WTC11 (cell line): ENCODE measurements at regions not wholly inside any gene's neighbourhood (a gene's known extent, or its start where the extent isn't known, plus 50 kb on each side); places are given as distances from the start of the nearest gene placed in this dataset.

Source experiments
- ATAC-seq: fragments of 200-7000 bp; cut with Tn5 transposase; 2 replicates; pipeline ENCODE4 v1.10.0; 2021; ENCODE audit warnings: mild to moderate bottlenecking, moderate library complexity
- CTCF ChIA-PET: fragments of 300-600 bp; sonication (Branson Sonifier 250); formaldehyde crosslinking; loops from one replicate; lab custom pipeline; 2021; ENCODE audit warnings: antibody characterized with exemption; lab: Charles Lee
- POLR2A ChIA-PET: fragments of 350-600 bp; sonication (Branson Sonifier 250); formaldehyde crosslinking; loops from one replicate; lab custom pipeline; 2021; ENCODE audit warnings: antibody characterized with exemption; lab: Charles Lee
- DNase-seq: peaks from one replicate; pipeline ENCODE4 v3.0.0; 2021; ENCODE audit warnings: low spot score
- H3K27ac Mint-ChIP-seq: 2 replicates; pipeline ENCODE4 v1.8.0; 2021; ENCODE audit warnings: mixed read lengths
- H3K27me3 Mint-ChIP-seq: 2 replicates; pipeline ENCODE4 v1.8.0; 2021; ENCODE audit warnings: low read depth, mild to moderate bottlenecking, moderate library complexity, mixed read lengths
- H3K36me3 Mint-ChIP-seq: 2 replicates; pipeline ENCODE4 v1.8.0; 2021; ENCODE audit warnings: mixed read lengths
- H3K4me1 Mint-ChIP-seq: 2 replicates; pipeline ENCODE4 v1.8.0; 2022; ENCODE audit warnings: mixed read lengths
- H3K4me3 Mint-ChIP-seq: 2 replicates; pipeline ENCODE4 v1.8.0; 2021; ENCODE audit warnings: mild to moderate bottlenecking, moderate library complexity, mixed read lengths
- H3K9me3 Mint-ChIP-seq: 2 replicates; pipeline ENCODE4 v1.8.0; 2021; ENCODE audit warnings: mixed read lengths
- CREM ChIP-seq: sonication (generic); formaldehyde crosslinking; IDR thresholded peaks from 2 replicates; pipeline ENCODE4 v1.8.1; 2022; ENCODE audit warnings: mild to moderate bottlenecking, missing genetic modification reagents, moderate library complexity
- E2F1 ChIP-seq: sonication (generic); formaldehyde crosslinking; IDR thresholded peaks from 2 replicates; pipeline ENCODE4 v1.8.0; 2022; ENCODE audit warnings: mild to moderate bottlenecking, missing genetic modification reagents
- ERG ChIP-seq: fragments of 250-450 bp; sonication (Bioruptor Pico); IDR thresholded peaks from 2 replicates; pipeline ENCODE4 v1.8.0; 2021; ENCODE audit warnings: mild to moderate bottlenecking
- FOXP1 ChIP-seq: sonication (generic); formaldehyde crosslinking; IDR thresholded peaks from 2 replicates; pipeline ENCODE4 v1.8.0; 2022; ENCODE audit warnings: missing genetic modification reagents, mild to moderate bottlenecking, moderate library complexity, borderline replicate concordance
- FOXP4 ChIP-seq: sonication (generic); formaldehyde crosslinking; IDR thresholded peaks from 2 replicates; pipeline ENCODE4 v1.8.0; 2022; ENCODE audit warnings: mild to moderate bottlenecking, missing genetic modification reagents
- IRF1 ChIP-seq: sonication (generic); formaldehyde crosslinking; IDR thresholded peaks from 2 replicates; pipeline ENCODE4 v1.8.0; 2023; ENCODE audit warnings: missing genetic modification reagents
- JAZF1 ChIP-seq: fragments of 250-450 bp; sonication (Bioruptor Pico); IDR thresholded peaks from 2 replicates; pipeline ENCODE4 v1.9.0; 2021; ENCODE audit warnings: moderate library complexity, mild to moderate bottlenecking, inconsistent platforms
- NFATC4 ChIP-seq: fragments of 250-450 bp; sonication (Bioruptor Pico); IDR thresholded peaks from 2 replicates; pipeline ENCODE4 v1.9.0; 2021; ENCODE audit warnings: mild to moderate bottlenecking
- NFE2L1 ChIP-seq: sonication (generic); formaldehyde crosslinking; IDR thresholded peaks from 2 replicates; pipeline ENCODE4 v1.8.1; 2023; ENCODE audit warnings: missing genetic modification reagents
- NFYB ChIP-seq: sonication (generic); formaldehyde crosslinking; conservative IDR thresholded peaks from 2 replicates; pipeline ENCODE4 v1.8.0; 2022; ENCODE audit warnings: low read depth, missing genetic modification reagents
- NR1H2 ChIP-seq: sonication (generic); formaldehyde crosslinking; IDR thresholded peaks from 2 replicates; pipeline ENCODE4 v1.9.0; 2021; ENCODE audit warnings: mild to moderate bottlenecking, moderate library complexity, missing genetic modification reagents
- NR3C1 ChIP-seq: sonication (generic); formaldehyde crosslinking; conservative IDR thresholded peaks from 2 replicates; pipeline ENCODE4 v1.8.1; 2023; ENCODE audit warnings: low read depth, mild to moderate bottlenecking, missing genetic modification reagents
- OVOL2 ChIP-seq: fragments of 250-450 bp; sonication (Bioruptor Pico); IDR thresholded peaks from 2 replicates; pipeline ENCODE4 v1.9.0; 2021; ENCODE audit warnings: mild to moderate bottlenecking, borderline replicate concordance
- PREB ChIP-seq: sonication (generic); formaldehyde crosslinking; IDR thresholded peaks from 2 replicates; pipeline ENCODE4 v1.8.1; 2022; ENCODE audit warnings: mild to moderate bottlenecking, missing genetic modification reagents, moderate library complexity, borderline replicate concordance
- SOX15 ChIP-seq: fragments of 250-450 bp; sonication (Bioruptor Pico); IDR thresholded peaks from 2 replicates; pipeline ENCODE4 v1.9.0; 2021; ENCODE audit warnings: mild to moderate bottlenecking
- STAT6 ChIP-seq: sonication (generic); formaldehyde crosslinking; conservative IDR thresholded peaks from 2 replicates; pipeline ENCODE4 v1.8.1; 2023; ENCODE audit warnings: mild to moderate bottlenecking, low read depth, missing genetic modification reagents, moderate library complexity
- TP53 ChIP-seq: sonication (generic); formaldehyde crosslinking; IDR thresholded peaks from 2 replicates; pipeline ENCODE4 v1.8.1; 2023; ENCODE audit warnings: mild to moderate bottlenecking, missing genetic modification reagents
- ZNF232 ChIP-seq: sonication (generic); formaldehyde crosslinking; IDR thresholded peaks from 2 replicates; pipeline ENCODE4 v1.8.0; 2022; ENCODE audit warnings: mild to moderate bottlenecking, missing genetic modification reagents

GRCh38 chr15:70561885-70562284, 201.5 kb downstream of the UACA start:
- Mint-ChIP-seq H3K9me3 (no peaks in the 10 kb centered on the region), H3K27me3 (no peaks in the 10 kb centered on the region), H3K36me3 (no peaks in the 10 kb centered on the region), H3K4me3 (no peak overlapping the region)
- ATAC-seq = no peak
- no peak for DNase-seq
- POLR2A ChIA-PET = interaction anchor here (0.7 kb wide), 1 partner anchor 731 kb away, joined by 3 read pairs; no protein-coding TSS in a partner anchor
- TF ChIP-seq IRF1 (CRISPR knock-in tag) = no peak
- TF ChIP-seq STAT6 = no peak
- no peak for TF ChIP-seq FOXP4
- no peak for TF ChIP-seq FOXP1
- no peak for TF ChIP-seq NFE2L1
- TF ChIP-seq TP53 (CRISPR knock-in tag) = no peak
- TF ChIP-seq ERG (CRISPR knock-in tag) = no peak
- TF ChIP-seq JAZF1 (CRISPR knock-in tag) = no peak
- TF ChIP-seq NFATC4 (CRISPR knock-in tag) = no peak
- no peak for TF ChIP-seq NFYB
- no peak for TF ChIP-seq ZNF232
- TF ChIP-seq NR3C1 = no peak
- no peak for TF ChIP-seq CREM (CRISPR knock-in tag)
- no peak for TF ChIP-seq PREB (CRISPR knock-in tag)
- no peak for TF ChIP-seq SOX15 (CRISPR knock-in tag)
- TF ChIP-seq NR1H2 (CRISPR knock-in tag) = no peak
- TF ChIP-seq E2F1 (CRISPR knock-in tag) = no peak
- no peak for TF ChIP-seq OVOL2 (CRISPR knock-in tag)
- TF ChIP-seq, all 79 proteins: peak for 0
- CTCF ChIA-PET = interaction anchor here (1.6 kb wide), 1 partner anchor 23 kb away, joined by 5 read pairs; no protein-coding TSS in a partner anchor
- no peak overlapping the region for H3K27ac Mint-ChIP-seq
- H3K4me1 Mint-ChIP-seq = peaks cover 6% of the 10 kb centered on the region
